ENCODE measurements at regions not wholly inside any gene's neighbourhood (a gene's known extent, or its start where the extent isn't known, plus 50 kb on each side); places are given as distances from the start of the nearest gene placed in this dataset.

DNA sequence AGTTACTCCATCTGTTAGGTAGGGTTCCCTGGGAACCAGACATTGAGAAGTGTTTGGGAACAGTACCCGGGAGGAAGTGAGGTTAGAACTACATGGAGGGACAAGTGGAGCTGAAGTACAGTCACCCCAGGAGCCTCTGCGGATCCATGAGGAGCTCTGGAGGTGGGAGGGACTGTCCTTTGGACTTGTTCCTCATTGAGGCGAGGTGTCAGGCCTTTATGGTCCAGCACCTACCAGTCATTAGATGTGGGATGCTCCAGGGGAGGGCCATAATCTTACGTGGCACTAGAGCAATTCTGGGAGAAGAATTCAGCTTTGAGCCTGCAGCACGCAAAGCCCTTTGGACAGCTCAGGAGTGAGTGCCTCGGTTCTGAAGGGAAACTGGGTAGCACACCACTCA lies 142.8 kb downstream of the DACT1 start:
- H3K9me2 ChIP-seq (replicated peaks; ENCODE audit: control insufficient read depth, low read length), result no peaks in the 10 kb centered on the region

DNA sequence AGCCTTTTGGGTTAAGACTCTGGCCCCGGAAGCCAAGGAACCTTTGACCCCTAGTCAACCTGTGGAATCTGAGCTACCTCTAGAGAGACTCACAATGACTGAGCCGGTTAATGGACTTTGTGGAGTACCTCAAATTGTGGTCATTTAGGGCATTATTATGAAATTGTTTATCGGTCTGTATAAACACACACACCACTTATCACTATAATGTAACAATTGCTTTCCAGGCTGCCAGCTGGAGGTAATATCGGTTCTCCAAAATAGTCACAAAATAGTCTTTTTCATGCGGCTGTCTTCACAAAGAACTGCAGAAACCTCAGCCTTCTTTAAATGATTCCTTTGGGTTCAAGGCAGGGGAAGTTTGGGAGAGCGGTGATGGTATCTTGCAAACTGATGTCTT lies 144.2 kb downstream of the DACT1 start:
- no peaks in the 10 kb centered on the region for H4K20me1 ChIP-seq (ENCODE audit: control insufficient read depth, insufficient read depth, low read depth, low read length)
- H3K4me1 ChIP-seq (ENCODE audit: control insufficient read depth, low read length), result no peaks in the 10 kb centered on the region

More for the DNA sequence above, 142.8 kb downstream of the DACT1 start:
- TF ChIP-seq, protein P1, sequence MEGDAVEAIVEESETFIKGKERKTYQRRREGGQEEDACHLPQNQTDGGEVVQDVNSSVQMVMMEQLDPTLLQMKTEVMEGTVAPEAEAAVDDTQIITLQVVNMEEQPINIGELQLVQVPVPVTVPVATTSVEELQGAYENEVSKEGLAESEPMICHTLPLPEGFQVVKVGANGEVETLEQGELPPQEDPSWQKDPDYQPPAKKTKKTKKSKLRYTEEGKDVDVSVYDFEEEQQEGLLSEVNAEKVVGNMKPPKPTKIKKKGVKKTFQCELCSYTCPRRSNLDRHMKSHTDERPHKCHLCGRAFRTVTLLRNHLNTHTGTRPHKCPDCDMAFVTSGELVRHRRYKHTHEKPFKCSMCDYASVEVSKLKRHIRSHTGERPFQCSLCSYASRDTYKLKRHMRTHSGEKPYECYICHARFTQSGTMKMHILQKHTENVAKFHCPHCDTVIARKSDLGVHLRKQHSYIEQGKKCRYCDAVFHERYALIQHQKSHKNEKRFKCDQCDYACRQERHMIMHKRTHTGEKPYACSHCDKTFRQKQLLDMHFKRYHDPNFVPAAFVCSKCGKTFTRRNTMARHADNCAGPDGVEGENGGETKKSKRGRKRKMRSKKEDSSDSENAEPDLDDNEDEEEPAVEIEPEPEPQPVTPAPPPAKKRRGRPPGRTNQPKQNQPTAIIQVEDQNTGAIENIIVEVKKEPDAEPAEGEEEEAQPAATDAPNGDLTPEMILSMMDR (IDR thresholded peaks at IDR 0.05; ENCODE audit: low read depth, low read length, poor library complexity, severe bottlenecking), result no peak
- TF ChIP-seq EZH2phosphoT487 (IDR thresholded peaks at IDR 0.05; ENCODE audit: borderline replicate concordance, low read length), result no peak
- Histone ChIP-seq H3K4me1 (ENCODE audit: control insufficient read depth, low read length) (no peaks in the 10 kb centered on the region), H3K4me3 (ENCODE audit: low read length) (no peak overlapping the region), H3F3A (ENCODE audit: control insufficient read depth, insufficient read depth) (no peaks in the 10 kb centered on the region), H4K20me1 (ENCODE audit: control insufficient read depth, insufficient read depth, low read depth, low read length) (no peaks in the 10 kb centered on the region), H3K9me3 (ENCODE audit: control insufficient read depth, insufficient read depth, low read length) (no peaks in the 10 kb centered on the region), H3K36me3 (ENCODE audit: control insufficient read depth, low read length) (no peaks in the 10 kb centered on the region), H3K4me2 (ENCODE audit: low read length) (no peak overlapping the region), H3K27me3 (ENCODE audit: control insufficient read depth, low read length) (peaks cover 2% of the 10 kb centered on the region; the same call in 1 of the 2 replicates), H3K27ac (ENCODE audit: low read depth, low read length) (no peak overlapping the region), H3K79me2 (ENCODE audit: control insufficient read depth, low read length) (no peaks in the 10 kb centered on the region)

DNA sequence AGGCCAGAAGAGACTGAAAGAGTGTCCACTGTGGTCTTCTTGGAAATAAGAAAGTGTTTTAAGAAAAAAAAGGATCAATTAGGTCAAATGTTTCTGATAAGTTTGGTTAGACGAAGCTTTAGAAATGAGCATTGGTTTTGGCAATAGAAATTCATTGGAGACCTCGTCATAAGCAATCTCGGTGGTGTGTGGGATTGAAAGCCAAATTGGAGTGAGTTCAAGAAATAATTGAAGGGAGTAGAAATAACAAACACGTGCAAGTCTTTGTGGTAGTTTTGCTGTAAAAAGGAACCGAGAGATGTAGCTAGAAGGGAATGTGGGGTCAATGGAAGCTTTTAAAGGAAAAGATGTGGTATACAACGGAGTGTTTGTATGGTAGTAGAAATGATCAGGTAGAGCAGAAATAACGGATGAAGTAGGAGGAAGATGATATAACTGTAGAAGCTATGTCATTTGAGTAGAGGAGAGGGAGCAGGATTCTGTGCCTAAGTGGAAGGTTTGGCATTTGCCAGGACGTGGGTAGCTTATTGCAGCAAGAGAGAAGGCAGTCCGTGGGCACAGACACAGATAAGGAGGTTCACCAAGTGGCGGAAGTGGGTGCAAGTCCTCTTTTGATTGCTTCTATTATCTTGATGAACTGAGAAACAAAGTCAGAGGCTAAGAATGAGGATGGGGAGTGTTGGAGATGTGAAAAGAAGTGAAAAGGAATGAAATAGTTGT lies 146.2 kb downstream of the DACT1 start:
- Histone ChIP-seq H4K20me1 (ENCODE audit: control insufficient read depth, insufficient read depth, low read depth, low read length) (no peaks in the 10 kb centered on the region), H3K9me3 (ENCODE audit: control insufficient read depth, insufficient read depth, low read length) (no peaks in the 10 kb centered on the region), H3K9me2 (replicated peaks; ENCODE audit: control insufficient read depth, low read length) (no peaks in the 10 kb centered on the region), H3K36me3 (ENCODE audit: control insufficient read depth, low read length) (no peaks in the 10 kb centered on the region), H3F3A (ENCODE audit: control insufficient read depth, insufficient read depth) (no peaks in the 10 kb centered on the region), H3K79me2 (ENCODE audit: control insufficient read depth, low read length) (no peaks in the 10 kb centered on the region), H3K27ac (ENCODE audit: low read depth, low read length) (no peak overlapping the region), H3K27me3 (ENCODE audit: control insufficient read depth, low read length) (no peaks in the 10 kb centered on the region), H3K4me1 (ENCODE audit: control insufficient read depth, low read length) (no peaks in the 10 kb centered on the region), H3K4me3 (ENCODE audit: low read length) (no peak overlapping the region), H3K4me2 (ENCODE audit: low read length) (no peak overlapping the region)
- TF ChIP-seq, protein P1 (IDR thresholded peaks at IDR 0.05; ENCODE audit: low read depth, low read length, poor library complexity, severe bottlenecking), result no peak
- TF ChIP-seq EZH2phosphoT487 (IDR thresholded peaks at IDR 0.05; ENCODE audit: borderline replicate concordance, low read length), result no peak

More for the DNA sequence above, 144.2 kb downstream of the DACT1 start:
- H3K4me2 ChIP-seq (ENCODE audit: low read length), result no peak overlapping the region
- no peak for TF ChIP-seq EZH2phosphoT487 (IDR thresholded peaks at IDR 0.05; ENCODE audit: borderline replicate concordance, low read length)
- TF ChIP-seq, protein P1 (IDR thresholded peaks at IDR 0.05; ENCODE audit: low read depth, low read length, poor library complexity, severe bottlenecking), result no peak
- no peaks in the 10 kb centered on the region for H3K36me3 ChIP-seq (ENCODE audit: control insufficient read depth, low read length)
- H3K4me3 ChIP-seq (ENCODE audit: low read length), result no peak overlapping the region
- peaks cover 2% of the 10 kb centered on the region; the same call in 1 of the 2 replicates for H3K27me3 ChIP-seq (ENCODE audit: control insufficient read depth, low read length)
- no peaks in the 10 kb centered on the region for H3K79me2 ChIP-seq (ENCODE audit: control insufficient read depth, low read length)
- no peak overlapping the region for H3K27ac ChIP-seq (ENCODE audit: low read depth, low read length)
- no peaks in the 10 kb centered on the region for H3K9me2 ChIP-seq (replicated peaks; ENCODE audit: control insufficient read depth, low read length)
- no peaks in the 10 kb centered on the region for H3F3A ChIP-seq (ENCODE audit: control insufficient read depth, insufficient read depth)
- no peaks in the 10 kb centered on the region for H3K9me3 ChIP-seq (ENCODE audit: control insufficient read depth, insufficient read depth, low read length)

Data from DOHH2 (cell line).